ENCODE measurements at regions not wholly inside any gene's neighbourhood (a gene's known extent, or its start where the extent isn't known, plus 50 kb on each side); places are given as distances from the start of the nearest gene placed in this dataset.

GRCh38 chr15:93515256-93516051, 426.4 kb upstream of the RGMA start:
- no peak for DNase-seq
- Histone ChIP-seq H3K4me1 (no peaks in the 10 kb centered on the region), H3K36me3 (no peaks in the 10 kb centered on the region), H3K9me3 (no peaks in the 10 kb centered on the region), H3K4me3 (no peak overlapping the region), H3K27ac (no peak overlapping the region), H3K27me3 (no peaks in the 10 kb centered on the region)
- TF ChIP-seq POLR2A (IDR thresholded peaks at IDR 0.05) (no peak), CTCF (IDR thresholded peaks at IDR 0.05) (no peak)

GRCh38 chr15:93506646-93507045, 417.6 kb upstream of the RGMA start:
- DNase-seq, result no peak
- H3K27ac ChIP-seq, result no peak overlapping the region
- no peak overlapping the region for H3K4me3 ChIP-seq
- no peaks in the 10 kb centered on the region for H3K36me3 ChIP-seq
- TF ChIP-seq CTCF (IDR thresholded peaks at IDR 0.05) (no peak), POLR2A (IDR thresholded peaks at IDR 0.05) (no peak)
- H3K4me1 ChIP-seq, result no peaks in the 10 kb centered on the region
- H3K27me3 ChIP-seq, result no peaks in the 10 kb centered on the region
- H3K9me3 ChIP-seq, result no peaks in the 10 kb centered on the region

- H3K27ac ChIP-seq, result no peak overlapping the region
- TF ChIP-seq CTCF (IDR thresholded peaks at IDR 0.05) (no peak), POLR2A (IDR thresholded peaks at IDR 0.05) (no peak)
- H3K4me3 ChIP-seq, result no peak overlapping the region
- H3K9me3 ChIP-seq, result no peaks in the 10 kb centered on the region
- no peaks in the 10 kb centered on the region for H3K4me1 ChIP-seq
- no peak for DNase-seq
- no peaks in the 10 kb centered on the region for H3K36me3 ChIP-seq
- H3K27me3 ChIP-seq, result no peaks in the 10 kb centered on the region
Observed at GRCh38 chr15:93505506-93505905, 416.5 kb upstream of the RGMA start.

GRCh38 chr15:93501946-93502345, 412.9 kb upstream of the RGMA start:
- no peaks in the 10 kb centered on the region for H3K36me3 ChIP-seq
- H3K27me3 ChIP-seq, result no peaks in the 10 kb centered on the region
- H3K9me3 ChIP-seq, result no peaks in the 10 kb centered on the region
- no peak overlapping the region for H3K4me3 ChIP-seq
- no peaks in the 10 kb centered on the region for H3K4me1 ChIP-seq
- H3K27ac ChIP-seq, result no peak overlapping the region
- no peak for DNase-seq
- TF ChIP-seq POLR2A (IDR thresholded peaks at IDR 0.05), result no peak
- no peak for TF ChIP-seq CTCF (IDR thresholded peaks at IDR 0.05)

- H3K27ac ChIP-seq, result no peak overlapping the region
- H3K4me3 ChIP-seq, result no peak overlapping the region
- H3K27me3 ChIP-seq, result no peaks in the 10 kb centered on the region
- no peaks in the 10 kb centered on the region for H3K4me1 ChIP-seq
- TF ChIP-seq CTCF (IDR thresholded peaks at IDR 0.05), result no peak
- TF ChIP-seq POLR2A (IDR thresholded peaks at IDR 0.05), result no peak
- no peak for DNase-seq
- H3K9me3 ChIP-seq, result no peaks in the 10 kb centered on the region
- H3K36me3 ChIP-seq, result no peaks in the 10 kb centered on the region
Observed at GRCh38 chr15:93500155-93500554, 411.1 kb upstream of the RGMA start.
